Fibroblast of gingiva (primary cell): ENCODE measurements at regions not wholly inside any gene's neighbourhood (a gene's known extent, or its start where the extent isn't known, plus 50 kb on each side); places are given as distances from the start of the nearest gene placed in this dataset.

Source experiments
- DNase-seq: peaks from one replicate; pipeline ENCODE4 v3.0.0-alpha.2; 2011; ENCODE audit warnings: low read depth

DNA sequence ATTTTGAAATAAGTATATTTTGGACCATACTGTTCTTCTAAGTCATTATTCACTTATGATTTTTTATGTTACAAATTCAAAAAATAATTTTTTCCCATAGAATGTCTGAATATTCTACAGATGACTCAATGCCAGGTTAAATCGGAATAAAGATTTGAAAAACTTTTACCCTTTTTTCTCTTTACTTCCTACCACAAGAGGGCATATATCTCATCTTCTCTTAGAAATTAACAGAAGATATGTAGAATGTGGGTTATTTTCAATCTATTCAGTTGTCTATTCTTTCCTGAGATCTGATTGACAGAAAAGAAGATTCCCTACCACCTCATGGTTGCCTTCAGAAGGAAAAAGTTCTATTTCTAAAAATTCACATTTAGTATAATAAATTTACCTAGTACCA, 53.0 kb upstream of the KITLG start:
- DNase-seq: no peak

DNA sequence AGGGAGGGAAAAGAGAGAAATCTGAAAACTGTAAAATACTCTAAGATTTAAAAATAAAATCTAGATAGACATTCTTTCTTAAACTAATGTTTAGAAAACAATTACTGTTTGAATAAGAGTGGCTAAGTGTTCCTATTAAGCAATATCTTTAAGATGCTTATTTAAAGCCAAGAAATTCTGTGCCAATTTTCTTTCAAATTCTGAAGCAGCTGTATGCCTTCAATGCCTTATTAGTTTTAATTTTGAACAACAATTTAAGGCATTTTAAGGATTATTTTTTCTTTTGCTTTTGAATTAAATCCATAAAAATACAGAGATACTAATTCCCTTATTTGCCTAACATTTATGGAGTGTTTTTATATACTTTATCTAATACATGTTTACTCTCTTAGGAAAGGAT, 50.3 kb upstream of the KITLG start:
- no peak for DNase-seq
